Endometrium (tissue), 2 donors: ENCODE measurements at regions not wholly inside any gene's neighbourhood (a gene's known extent, or its start where the extent isn't known, plus 50 kb on each side); places are given as distances from the start of the nearest gene placed in this dataset.
"Not testable (repeated sequence)": the region's sequence is repeated elsewhere in the genome, so short reads cannot be mapped to it uniquely, and the experiment has no call there.

Experiments used
- FAIRE-seq: peaks from 2 replicates; lab custom pipeline; 2012; peaks lifted over from hg19 to GRCh38; lab: Jason Lieb, UNC
- donor health status: control.
- donor health status: control.

- FAIRE-seq = no peak
These were observed 2120.6 kb upstream of the RAG2 start for GRCh38 chr11:38718659-38719058.

DNA sequence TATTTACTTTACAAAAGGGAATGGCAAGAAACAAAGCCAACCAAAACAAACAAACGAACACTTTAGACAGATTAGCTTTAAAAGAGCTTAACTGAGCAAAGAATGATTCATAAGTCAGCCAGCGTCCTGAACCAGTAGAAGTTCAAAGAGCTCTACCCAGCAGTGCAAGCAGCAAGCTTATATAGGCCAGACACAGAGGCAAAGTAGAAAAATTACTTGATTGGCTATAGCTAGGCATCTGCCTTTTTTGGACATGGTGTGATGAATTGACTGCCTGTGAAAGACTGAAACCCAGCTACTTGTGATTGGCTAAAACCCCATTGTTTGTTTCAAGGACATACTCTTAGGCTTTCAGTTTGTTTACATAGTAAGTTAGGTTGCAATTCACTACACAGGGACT lies 2120.0 kb upstream of the RAG2 start:
- no peak for FAIRE-seq

GRCh38 chr11:38711110-38711509 lies 2113.1 kb upstream of the RAG2 start:
- FAIRE-seq = peak; percentile 80

GRCh38 chr11:38710262-38710661 lies 2112.2 kb upstream of the RAG2 start:
- no peak for FAIRE-seq

GRCh38 chr11:38700111-38700510 lies 2102.1 kb upstream of the RAG2 start:
- no peak for FAIRE-seq

DNA sequence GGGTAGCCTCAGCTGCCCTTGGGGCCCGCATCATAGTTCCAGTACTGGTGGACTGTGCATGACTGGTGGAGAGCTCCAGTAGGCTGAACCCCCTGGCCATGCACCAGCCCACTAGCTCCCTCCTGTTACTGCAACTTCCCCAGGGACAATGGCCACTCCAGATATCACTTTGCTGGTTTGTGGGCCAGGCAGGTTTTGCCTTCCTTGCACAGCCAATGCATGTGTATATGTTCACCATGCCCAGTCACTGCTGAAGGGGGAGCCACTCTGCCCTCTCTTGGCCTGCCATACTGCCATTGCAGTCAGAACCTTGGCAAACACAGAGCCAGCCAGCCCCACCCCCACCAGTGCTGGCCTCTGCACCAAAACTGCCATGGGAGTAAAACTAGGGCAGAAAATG lies 2095.3 kb upstream of the RAG2 start:
- no peak for FAIRE-seq

GRCh38 chr11:38690211-38690610 lies 2092.2 kb upstream of the RAG2 start:
- not testable (repeated sequence) for FAIRE-seq

- no peak for FAIRE-seq
These were observed 2089.0 kb upstream of the RAG2 start for GRCh38 chr11:38687008-38687407.

DNA sequence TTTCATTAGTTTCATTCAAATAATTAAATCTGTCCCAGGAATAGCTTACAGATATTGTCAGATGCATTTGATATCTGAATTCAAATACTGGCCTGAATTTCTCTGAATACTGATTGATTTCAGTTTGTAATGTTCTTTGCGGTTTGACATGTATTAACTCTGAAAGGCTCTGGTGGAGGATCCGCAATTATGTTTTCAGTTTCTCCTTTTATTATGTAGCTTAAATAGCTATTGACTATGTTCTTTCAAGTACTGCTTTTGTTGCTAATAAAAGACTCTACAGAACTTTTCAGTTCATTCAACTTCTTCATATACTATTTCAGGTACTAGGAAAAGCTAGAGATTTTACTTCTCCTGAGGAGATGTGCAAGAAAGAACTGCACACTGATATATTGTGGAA lies 2085.4 kb upstream of the RAG2 start:
- FAIRE-seq = no peak

GRCh38 chr11:38680746-38681145 lies 2082.7 kb upstream of the RAG2 start:
- no peak for FAIRE-seq

GRCh38 chr11:38680166-38680565 lies 2082.1 kb upstream of the RAG2 start:
- FAIRE-seq = no peak

DNA sequence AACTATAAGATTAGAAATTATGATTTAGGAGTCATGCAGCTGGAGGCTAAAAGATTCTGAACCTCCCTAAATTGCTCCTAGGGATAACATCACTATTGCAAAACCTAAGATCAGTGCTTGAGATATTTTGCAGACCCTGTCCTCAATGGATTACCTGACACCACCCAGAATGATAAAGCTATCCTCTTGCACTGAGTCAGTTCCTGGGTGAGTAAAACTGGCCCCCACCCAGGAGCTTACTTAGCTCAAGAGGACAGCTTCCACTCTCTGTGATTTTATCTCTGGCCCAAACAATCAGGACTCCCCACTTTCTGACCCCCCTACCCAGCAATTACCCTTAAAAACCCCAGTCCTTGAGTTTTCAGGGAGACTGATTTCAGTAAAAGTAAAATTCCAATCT lies 2074.4 kb upstream of the RAG2 start:
- FAIRE-seq = no peak

DNA sequence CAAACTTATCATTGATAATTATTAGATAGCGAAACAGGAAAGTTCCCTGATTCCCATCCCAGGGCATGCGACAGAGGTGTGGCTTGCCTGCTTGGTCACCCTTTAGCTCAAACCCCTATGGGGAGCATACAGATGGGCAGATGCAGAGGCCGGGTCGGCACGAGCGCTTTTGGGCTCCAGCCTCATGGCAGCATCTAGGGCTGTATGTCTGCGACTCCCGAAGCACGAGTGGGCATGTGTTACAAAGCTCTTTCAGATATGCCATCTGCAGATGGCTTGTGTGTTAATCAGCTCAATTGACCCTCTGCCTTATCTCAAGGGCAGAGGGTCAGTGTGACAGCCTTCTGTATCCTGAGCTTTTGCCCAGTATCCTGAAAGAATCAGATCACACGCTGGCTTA lies 2069.3 kb upstream of the RAG2 start:
- FAIRE-seq = no peak

DNA sequence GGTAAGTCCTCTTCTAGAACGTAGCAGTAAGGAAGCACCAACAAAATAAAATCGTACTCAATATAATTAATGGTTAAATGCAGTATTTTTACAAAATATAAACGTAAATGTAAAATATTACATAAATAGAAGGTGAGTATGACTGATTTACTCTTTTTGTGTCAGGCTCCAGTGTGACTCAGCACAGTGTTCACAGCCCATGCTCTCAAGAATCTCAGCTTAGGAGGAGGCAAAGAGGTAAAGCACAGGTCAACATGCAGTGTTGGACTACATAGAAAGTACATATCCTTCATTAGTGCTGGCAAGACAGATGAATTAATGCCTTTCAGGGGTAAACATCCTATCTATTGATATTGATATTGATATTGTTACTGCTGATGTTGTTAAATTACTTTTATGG lies 2050.6 kb upstream of the RAG2 start:
- no peak for FAIRE-seq

- no peak for FAIRE-seq
These were observed 2048.3 kb upstream of the RAG2 start for GRCh38 chr11:38646382-38646781.

GRCh38 chr11:38640854-38641253 lies 2042.8 kb upstream of the RAG2 start:
- no peak for FAIRE-seq

DNA sequence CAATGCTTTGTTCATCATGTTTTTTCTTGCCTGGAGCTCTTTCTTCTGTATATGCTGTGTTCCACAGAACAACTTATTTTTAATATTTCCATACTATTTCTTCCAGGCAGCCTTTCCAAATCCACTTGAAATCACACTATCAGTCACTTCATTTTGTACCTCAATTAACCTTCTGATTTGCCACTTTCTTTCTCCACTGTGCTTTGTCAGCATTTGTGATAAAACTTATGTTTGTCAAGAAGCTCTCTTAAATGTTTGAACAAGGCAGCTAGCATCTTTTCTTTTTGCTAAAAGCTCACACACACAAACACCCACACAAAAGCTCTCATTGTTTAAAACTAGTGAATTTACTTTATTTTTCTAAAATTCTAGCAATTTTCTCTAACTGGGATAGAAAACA lies 2014.7 kb upstream of the RAG2 start:
- FAIRE-seq = no peak

DNA sequence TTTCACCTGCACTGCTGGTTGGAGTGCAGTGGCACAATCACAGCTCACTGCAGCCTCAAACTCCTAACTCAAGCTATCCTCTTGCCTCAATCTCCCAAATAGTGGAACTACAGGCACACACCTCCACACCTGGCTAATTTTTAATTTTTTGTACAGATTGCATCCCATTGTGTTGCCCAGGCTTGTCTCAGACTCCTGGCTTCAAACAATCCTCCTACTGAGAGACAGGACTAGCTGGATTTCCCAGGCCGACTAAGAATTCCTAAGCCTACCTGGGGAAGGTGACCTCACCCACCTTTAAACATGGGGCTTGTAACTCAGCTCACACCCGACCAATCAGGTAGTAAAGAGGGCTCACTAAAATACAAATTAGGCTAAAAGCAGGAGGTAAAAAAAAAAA lies 2003.3 kb upstream of the RAG2 start:
- FAIRE-seq = not testable (repeated sequence)

DNA sequence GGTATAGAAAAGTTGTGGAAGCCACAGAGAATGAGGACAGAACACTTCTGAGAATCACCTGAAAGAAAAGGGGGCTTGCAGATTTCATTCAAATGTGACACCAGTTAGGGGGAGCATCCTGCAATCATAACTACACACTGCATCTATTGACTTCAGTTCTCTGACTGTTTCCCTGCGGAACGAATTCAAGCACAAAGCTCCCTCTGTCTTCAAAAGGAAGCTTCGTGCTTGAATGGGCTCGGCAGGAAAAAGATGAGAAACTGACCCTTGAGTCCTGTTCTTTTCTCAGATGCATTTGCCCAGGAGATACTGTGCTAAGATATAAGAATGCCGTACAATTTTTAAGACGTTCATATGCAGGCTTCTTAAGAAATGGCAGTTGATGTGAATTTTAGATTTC lies 2000.4 kb upstream of the RAG2 start:
- FAIRE-seq = no peak

DNA sequence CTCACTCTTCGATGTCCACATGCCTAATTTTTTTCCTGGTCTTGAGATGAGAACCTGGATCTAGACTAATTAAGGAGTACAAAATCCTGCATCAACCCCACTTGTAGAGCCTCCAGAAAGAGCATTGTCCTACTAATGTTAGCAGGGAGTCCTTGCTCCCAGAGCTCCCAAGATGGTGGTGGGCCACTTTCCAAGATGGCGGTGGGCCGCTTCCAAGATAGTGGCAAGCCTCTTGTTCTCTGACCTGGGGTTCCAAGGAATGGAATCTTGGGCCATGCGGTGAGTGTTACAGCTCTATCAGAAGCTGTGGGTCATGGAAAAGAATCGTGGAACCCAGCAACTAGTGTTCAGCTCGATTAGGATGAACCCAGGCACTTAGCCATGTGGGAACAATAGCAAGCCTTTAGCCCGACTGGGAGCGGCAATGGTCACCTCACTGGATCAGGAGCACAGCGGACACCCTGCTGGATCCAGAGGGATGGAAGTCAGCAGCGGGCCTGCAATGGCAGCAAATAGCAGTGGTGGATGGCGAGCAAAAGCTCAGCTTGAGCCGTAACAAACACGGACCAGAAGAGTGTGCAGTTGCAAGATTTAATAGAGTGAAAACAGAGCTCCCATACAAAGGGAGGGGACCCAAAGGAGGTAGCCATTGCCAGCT lies 1997.5 kb upstream of the RAG2 start:
- FAIRE-seq = not testable (repeated sequence)

DNA sequence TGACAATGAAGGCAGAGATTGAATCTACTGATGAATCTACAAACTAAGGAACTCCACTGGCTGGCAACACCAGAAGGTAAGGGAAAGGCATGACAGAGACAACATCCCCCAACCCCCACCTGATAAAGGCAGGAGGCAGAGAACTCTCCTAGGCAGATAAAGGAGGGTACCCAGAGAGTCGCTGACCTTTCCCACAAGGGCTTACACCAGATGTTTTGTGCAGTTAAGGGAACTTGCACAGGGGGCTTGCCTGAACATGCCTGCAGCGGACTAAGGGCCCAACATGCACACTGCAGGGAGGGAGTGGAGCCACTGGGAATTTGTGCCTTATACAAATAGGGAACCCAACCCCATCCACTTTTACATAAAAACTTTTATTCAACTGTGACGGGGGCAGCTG lies 1996.9 kb upstream of the RAG2 start:
- FAIRE-seq = no peak

- no peak for FAIRE-seq
These were observed 1995.6 kb upstream of the RAG2 start for GRCh38 chr11:38593649-38594048.

DNA sequence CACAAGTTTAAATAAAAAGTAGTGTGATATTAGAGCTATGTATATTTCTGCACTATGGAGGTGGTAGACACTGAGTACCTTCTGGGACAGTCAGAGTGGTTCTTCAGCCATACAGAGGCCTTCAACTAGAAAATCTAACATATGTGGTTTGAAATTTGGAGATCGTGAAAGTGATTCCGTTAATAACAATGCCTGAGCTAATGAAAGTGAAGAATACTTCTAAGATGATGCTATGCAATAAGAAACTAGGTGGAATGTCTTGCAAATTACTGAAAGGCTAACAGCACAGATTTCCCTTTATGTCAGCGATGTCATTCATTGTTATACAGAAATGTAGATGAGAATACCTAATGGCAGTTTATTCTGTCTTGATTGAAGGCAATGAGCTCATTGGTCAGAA lies 1984.7 kb upstream of the RAG2 start:
- FAIRE-seq = no peak

DNA sequence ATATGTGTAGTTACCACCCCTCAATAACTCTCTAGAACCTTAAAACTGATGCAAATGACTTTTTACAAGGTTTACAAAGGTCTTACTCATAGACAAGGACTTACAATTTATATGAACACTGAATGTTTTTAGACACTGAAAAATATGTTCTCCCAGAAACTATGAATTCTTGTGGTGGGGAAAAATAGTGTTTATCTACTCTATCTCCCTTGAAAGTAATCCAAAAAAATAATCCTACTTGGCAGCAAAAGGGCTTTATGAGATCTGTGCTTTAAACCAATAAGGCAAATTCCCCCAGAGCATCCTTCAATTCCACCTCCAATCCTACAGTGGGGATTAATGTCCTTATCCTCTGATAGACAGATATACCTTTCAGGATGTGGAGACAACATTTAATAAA lies 1984.1 kb upstream of the RAG2 start:
- no peak for FAIRE-seq

DNA sequence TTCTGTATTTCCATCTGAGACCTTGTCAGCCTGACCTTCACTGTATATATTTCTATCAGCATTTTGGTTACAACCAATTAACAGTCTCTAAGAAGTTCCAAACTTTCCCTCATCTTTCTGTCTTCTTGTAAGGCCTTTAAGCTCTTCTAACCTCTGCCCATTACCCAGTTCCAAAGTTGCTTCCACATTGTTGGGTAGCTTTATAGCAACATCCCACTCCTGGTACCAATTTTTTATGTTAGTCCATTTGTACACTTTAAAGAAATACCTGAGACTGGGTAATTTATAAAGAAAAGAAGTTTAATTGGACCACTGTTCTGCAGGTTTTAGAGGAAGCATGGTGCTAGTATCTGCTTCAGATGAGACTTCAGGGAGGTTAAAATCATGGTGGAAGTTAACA lies 1979.7 kb upstream of the RAG2 start:
- no peak for FAIRE-seq
